SK-N-SH (cell line): ENCODE measurements at regions not wholly inside any gene's neighbourhood (a gene's known extent, or its start where the extent isn't known, plus 50 kb on each side); places are given as distances from the start of the nearest gene placed in this dataset.

ENCODE experiments used
- CTCF ChIA-PET: fragments of 300-600, 350-600 bp; formaldehyde crosslinking; extraction: SDS; loops from one replicate; lab custom pipeline; 2021; lab: Yijun Ruan, JAX
- POLR2A ChIA-PET: fragments of 350-600 bp; sonication (Branson Sonifier 250); formaldehyde crosslinking; extraction: SDS; loops from one replicate; lab custom pipeline; 2020; ENCODE audit warnings: antibody characterized with exemption, inconsistent platforms; lab: Yijun Ruan, JAX
- DNase-seq: peaks from one replicate; pipeline ENCODE4 v3.0.0; 2012
- H2AFZ ChIP-seq: fragments of 200-600 bp; sonication (generic); 2 replicates; pipeline ENCODE4 v1.8.1; 2016; ENCODE audit warnings: antibody characterized with exemption, mild to moderate bottlenecking, low read depth
- H3F3A ChIP-seq: fragments of 200-600 bp; sonication (generic); replicated peaks from 2 replicates; pipeline ENCODE3; 2016; ENCODE audit warnings: antibody characterized with exemption, mild to moderate bottlenecking; ENCODE audit not compliant: insufficient read depth
- H3K27ac ChIP-seq, 2 experiments: fragments of 200-500 bp in 1 of 2; fragments of 200-600 bp in 1 of 2; sonication (Bioruptor generic) in 1 of 2; sonication (generic), shearing (Covaris generic) in 1 of 2; 2 replicates each; pipeline versions ENCODE4 v1.5.1 to v1.6.1; 2014 to 2016; ENCODE audit warnings: low read depth in 2 of 2, inconsistent platforms in 1 of 2, low read length in 1 of 2, mild to moderate bottlenecking in 1 of 2, mixed read lengths in 1 of 2
- H3K27me3 ChIP-seq: fragments of 200-600 bp; sonication (generic), shearing (Covaris generic); 2 replicates; pipeline ENCODE4 v1.6.1; 2016; ENCODE audit warnings: mixed run types; ENCODE audit not compliant: insufficient read depth
- H3K36me3 ChIP-seq, 2 experiments: fragments of 200-500 bp in 1 of 2; fragments of 200-600 bp in 1 of 2; sonication (Bioruptor generic) in 1 of 2; sonication (generic) in 1 of 2; replicated peaks in 1 of 2; 2 replicates each; pipeline versions ENCODE3 to v1.5.1; 2014 to 2016; ENCODE audit warnings: low read length in 1 of 2, mild to moderate bottlenecking in 1 of 2; ENCODE audit not compliant: insufficient read depth in 2 of 2, control insufficient read depth in 1 of 2
- H3K4me1 ChIP-seq, 2 experiments: fragments of 200-500 bp in 1 of 2; fragments of 200-600 bp in 1 of 2; sonication (Bioruptor generic) in 1 of 2; sonication (generic), shearing (Covaris generic) in 1 of 2; 2 replicates each; pipeline versions ENCODE4 v1.5.1 to v1.6.1; 2014 to 2016; ENCODE audit warnings: low read depth in 1 of 2, low read length in 1 of 2, mixed run types in 1 of 2; ENCODE audit not compliant: insufficient read depth in 2 of 2, control insufficient read depth in 1 of 2
- H3K4me2 ChIP-seq: fragments of 200-600 bp; sonication (generic), shearing (Covaris generic); 2 replicates; pipeline ENCODE4 v1.6.1; 2017; ENCODE audit warnings: mixed run types
- H3K4me3 ChIP-seq, 2 experiments: fragments of 200-500 bp in 1 of 2; fragments of 200-600 bp in 1 of 2; sonication (Bioruptor generic) in 1 of 2; sonication (generic), shearing (Covaris generic) in 1 of 2; 2 replicates each; pipeline versions ENCODE4 v1.5.1 to v1.8.1; 2014 to 2016; ENCODE audit warnings: low read depth in 2 of 2, inconsistent platforms in 1 of 2, low read length in 1 of 2, mild to moderate bottlenecking in 1 of 2, mixed read lengths in 1 of 2, moderate library complexity in 1 of 2
- H3K79me2 ChIP-seq: fragments of 200-600 bp; sonication (generic); 2 replicates; pipeline ENCODE4 v1.8.1; 2017; ENCODE audit warnings: mild to moderate bottlenecking; ENCODE audit not compliant: insufficient read depth
- H3K9ac ChIP-seq: fragments of 200-600 bp; sonication (generic); 2 replicates; pipeline ENCODE4 v1.6.1; 2017; ENCODE audit warnings: mixed run types
- H3K9me2 ChIP-seq: fragments of 200-600 bp; sonication (generic); 2 replicates; pipeline ENCODE4 v1.6.1; 2017; ENCODE audit warnings: mixed run types
- H3K9me3 ChIP-seq: fragments of 200-600 bp; sonication (generic); 2 replicates; pipeline ENCODE4 v1.6.1; 2017; ENCODE audit warnings: mixed run types, mild to moderate bottlenecking, moderate library complexity
- H4K20me1 ChIP-seq: fragments of 200-600 bp; sonication (generic); 2 replicates; pipeline ENCODE4 v1.6.1; 2017; ENCODE audit warnings: mild to moderate bottlenecking, mixed run types; ENCODE audit not compliant: insufficient read depth
- ELF1 ChIP-seq: IDR thresholded peaks from 2 replicates; pipeline ENCODE4 v1.4.0; 2012
- EZH2phosphoT487 ChIP-seq: fragments of 200-600 bp; sonication (generic); IDR thresholded peaks from 2 replicates; pipeline ENCODE4 v1.6.1; 2017; ENCODE audit warnings: low read depth, mixed run types, mild to moderate bottlenecking, antibody characterized with exemption, moderate library complexity, borderline replicate concordance
- FOSL2 ChIP-seq: IDR thresholded peaks from 2 replicates; pipeline ENCODE4 v1.4.0; 2012; ENCODE audit warnings: low read depth, mild to moderate bottlenecking, moderate library complexity, borderline replicate concordance
- FOXJ3 ChIP-seq: sonication (generic); formaldehyde crosslinking; IDR thresholded peaks from 2 replicates; pipeline ENCODE4 v1.5.1; 2020; ENCODE audit warnings: mild to moderate bottlenecking, missing genetic modification reagents
- MAX ChIP-seq: IDR thresholded peaks from 2 replicates; pipeline ENCODE4 v1.4.0; 2012; ENCODE audit warnings: low read depth
- MEF2A ChIP-seq: IDR thresholded peaks from 2 replicates; pipeline ENCODE4 v1.4.0; 2012; ENCODE audit warnings: low read depth, borderline replicate concordance
- NFIC ChIP-seq: IDR thresholded peaks from 2 replicates; pipeline ENCODE4 v1.4.0; 2012; ENCODE audit warnings: borderline replicate concordance
- POLR2AphosphoS5 ChIP-seq: IDR thresholded peaks from 2 replicates; pipeline ENCODE4 v1.6.1; 2012; ENCODE audit warnings: low read depth, low read length
- REST ChIP-seq: IDR thresholded peaks from 2 replicates; pipeline ENCODE4 v1.6.1; 2012; ENCODE audit warnings: mild to moderate bottlenecking, low read depth, low read length, moderate library complexity
- RFX5 ChIP-seq: IDR thresholded peaks from 2 replicates; pipeline ENCODE4 v1.6.1; 2012; ENCODE audit warnings: mild to moderate bottlenecking, improper control_type of control experiment, low read length
- TAF1 ChIP-seq: IDR thresholded peaks from 2 replicates; pipeline ENCODE4 v1.6.1; 2012; ENCODE audit warnings: low read depth, mild to moderate bottlenecking, low read length, moderate library complexity, borderline replicate concordance
- USF1 ChIP-seq: IDR thresholded peaks from 2 replicates; pipeline ENCODE4 v1.4.0; 2012; ENCODE audit warnings: low read depth, borderline replicate concordance
- USF2 ChIP-seq: fragments of 150-350 bp; IDR thresholded peaks from 2 replicates; pipeline ENCODE4 v1.6.1; 2017; ENCODE audit warnings: antibody characterized with exemption, low read length, low read depth, borderline replicate concordance
- YY1 ChIP-seq: IDR thresholded peaks from 2 replicates; pipeline ENCODE4 v1.4.0; 2012; ENCODE audit warnings: low read depth, mild to moderate bottlenecking
- WGBS: methylation state at CpG from one replicate; pipeline ENCODE4 v1.1.6; 2017; ENCODE audit warnings: low lambda C conversion rate; 5-methylcytosine and 5-hydroxymethylcytosine counted together

- no peak for TF ChIP-seq REST
- TF ChIP-seq NFIC = no peak
Observed at GRCh38 chr12:125393569-125393968, 328.3 kb downstream of the AACS start (continued).

GRCh38 chr12:125395583-125396215 lies 330.5 kb downstream of the AACS start:
- H3F3A ChIP-seq = no peaks in the 10 kb centered on the region
- CTCF ChIA-PET = interaction anchor here (0.8 kb wide), 1 partner anchor 212 kb away, joined by 3 read pairs; no protein-coding TSS in a partner anchor
- no peak overlapping the region for H3K4me3 ChIP-seq
- no peaks in the 10 kb centered on the region for H3K27me3 ChIP-seq
- TF ChIP-seq RFX5 (no peak), FOSL2 (no peak), MEF2A (no peak)
- TF ChIP-seq, all 33 proteins: peak for 0
- H3K9me2 ChIP-seq = no peaks in the 10 kb centered on the region
- H3K36me3 ChIP-seq = no peaks in the 10 kb centered on the region
- no peaks in the 10 kb centered on the region for H3K4me1 ChIP-seq
- DNase-seq = no peak
- H3K4me2 ChIP-seq = no peak overlapping the region
- H3K9ac ChIP-seq = no peak overlapping the region
- H3K27ac ChIP-seq = no peak overlapping the region
- no peak overlapping the region for H2AFZ ChIP-seq
- no peaks in the 10 kb centered on the region for H4K20me1 ChIP-seq
- POLR2A ChIA-PET = no interaction called here
- no peaks in the 10 kb centered on the region for H3K9me3 ChIP-seq
- H3K79me2 ChIP-seq = no peaks in the 10 kb centered on the region
- WGBS = 1% methylated on average over 5 of the region's 5 CpGs

- no peaks in the 10 kb centered on the region for H3K36me3 ChIP-seq
- no peak overlapping the region for H3K4me2 ChIP-seq
- H3K9me3 ChIP-seq = no peaks in the 10 kb centered on the region
- POLR2A ChIA-PET = no interaction called here
- H3K9me2 ChIP-seq = no peaks in the 10 kb centered on the region
- CTCF ChIA-PET = interaction anchor here (1.0 to 2.3 kb wide), 3 partner anchors 68 to 216 kb away, joined by 3 to 15 read pairs (median 7); no protein-coding TSS in a partner anchor
- no peaks in the 10 kb centered on the region for H4K20me1 ChIP-seq
- no peak for DNase-seq
- no peak overlapping the region for H3K9ac ChIP-seq
- no peaks in the 10 kb centered on the region for H3K27me3 ChIP-seq
- H3K27ac ChIP-seq = no peak overlapping the region
- no peak overlapping the region for H3K4me3 ChIP-seq
- no peaks in the 10 kb centered on the region for H3F3A ChIP-seq
- no peaks in the 10 kb centered on the region for H3K79me2 ChIP-seq
- no peaks in the 10 kb centered on the region for H3K4me1 ChIP-seq
- no peak overlapping the region for H2AFZ ChIP-seq
- WGBS = 0% methylated on average over 3 of the region's 3 CpGs
- no peak for TF ChIP-seq YY1
- no peak for TF ChIP-seq MEF2A
- no peak for TF ChIP-seq TAF1
- no peak for TF ChIP-seq FOXJ3 (CRISPR knock-in tag)
- no peak for TF ChIP-seq USF2
- TF ChIP-seq USF1 = no peak
- no peak for TF ChIP-seq REST
- TF ChIP-seq EZH2phosphoT487 = no peak
- TF ChIP-seq POLR2AphosphoS5 = no peak
- no peak for TF ChIP-seq ELF1
- no peak for TF ChIP-seq MAX
Observed at GRCh38 chr12:125399489-125399888, 334.3 kb downstream of the AACS start.
